H1 (cell line): ENCODE measurements at regions not wholly inside any gene's neighbourhood (a gene's known extent, or its start where the extent isn't known, plus 50 kb on each side); places are given as distances from the start of the nearest gene placed in this dataset.
"Not testable (repeated sequence)": the region's sequence is repeated elsewhere in the genome, so short reads cannot be mapped to it uniquely, and the experiment has no call there.

Experiments
- CTCF ChIA-PET: fragments of 300-600 bp; sonication (Branson Sonifier 250); formaldehyde crosslinking; loops from one replicate; lab custom pipeline; 2021; ENCODE audit not compliant: partially characterized antibody; lab: Charles Lee
- POLR2A ChIA-PET: fragments of 300-600 bp; sonication (Branson Sonifier 250); formaldehyde crosslinking; loops from one replicate; lab custom pipeline; 2021; ENCODE audit warnings: inconsistent platforms; ENCODE audit not compliant: partially characterized antibody; lab: Charles Lee
- DNase-seq, 2 experiments: peaks; one replicate each; pipeline versions ENCODE4 v3.0.0 to v3.0.0-alpha.2; 2010 to 2022; ENCODE audit warnings: low spot score in 2 of 2, low read depth in 1 of 2, mixed read lengths in 1 of 2
- FAIRE-seq: peaks from 2 replicates; lab custom pipeline; 2011; peaks lifted over from hg19 to GRCh38; lab: Jason Lieb, UNC
- H2AFZ ChIP-seq: 2 replicates; pipeline ENCODE4 v1.8.1; 2012; ENCODE audit warnings: low read length, inconsistent platforms
- H2AK5ac ChIP-seq: 2 replicates; pipeline ENCODE4 v1.6.1; 2013; ENCODE audit warnings: low read depth, low read length
- H2BK120ac ChIP-seq: replicated peaks from 2 replicates; pipeline ENCODE3; 2013; ENCODE audit warnings: low read depth, low read length, inconsistent platforms
- H2BK12ac ChIP-seq: 2 replicates; pipeline ENCODE4 v1.6.1; 2013; ENCODE audit warnings: low read depth, low read length
- H2BK15ac ChIP-seq: 2 replicates; pipeline ENCODE4 v1.6.1; 2013; ENCODE audit warnings: low read length
- H2BK20ac ChIP-seq: 2 replicates; pipeline ENCODE4 v1.6.1; 2013; ENCODE audit warnings: low read length
- H2BK5ac ChIP-seq: 2 replicates; pipeline ENCODE4 v1.6.1; 2013; ENCODE audit warnings: low read depth, low read length
- H3K14ac ChIP-seq: 2 replicates; pipeline ENCODE4 v1.6.1; 2013; ENCODE audit warnings: inconsistent platforms; ENCODE audit not compliant: insufficient read length
- H3K18ac ChIP-seq: 2 replicates; pipeline ENCODE4 v1.6.1; 2013; ENCODE audit warnings: low read length; ENCODE audit errors: extremely low read depth
- H3K23ac ChIP-seq: 2 replicates; pipeline ENCODE4 v1.6.1; 2013; ENCODE audit warnings: inconsistent platforms; ENCODE audit not compliant: insufficient read length
- H3K23me2 ChIP-seq: 2 replicates; pipeline ENCODE4 v1.6.1; 2013; ENCODE audit warnings: low read depth, low read length
- H3K27ac ChIP-seq: 2 replicates; pipeline ENCODE4 v1.6.1; 2011; ENCODE audit warnings: low read depth, low read length, inconsistent platforms
- H3K27me3 ChIP-seq, 4 experiments: replicated peaks in 1 of 4; 1 replicate in 1 of 4; 2 replicates in 3 of 4; pipeline versions ENCODE4 v1.6.1 to v1.8.1; 2011 to 2013; ENCODE audit warnings: low read length in 3 of 4, mild to moderate bottlenecking in 3 of 4, inconsistent platforms in 2 of 4, mixed read lengths in 2 of 4, moderate library complexity in 1 of 4; ENCODE audit not compliant: control insufficient read depth in 3 of 4, insufficient read depth in 3 of 4; ENCODE audit errors: extremely low read depth in 1 of 4
- H3K36me3 ChIP-seq, 4 experiments: 2 replicates each; pipeline versions ENCODE4 v1.6.1 to v1.8.1; 2011 to 2013; ENCODE audit warnings: mild to moderate bottlenecking in 4 of 4, low read length in 3 of 4, moderate library complexity in 2 of 4, control low read depth in 1 of 4, inconsistent platforms in 1 of 4; ENCODE audit not compliant: insufficient read depth in 4 of 4, control insufficient read depth in 2 of 4
- H3K4ac ChIP-seq: replicated peaks from 2 replicates; pipeline ENCODE3; 2013; ENCODE audit warnings: low read length, low read depth, mixed read lengths, inconsistent platforms; ENCODE audit not compliant: insufficient read length
- H3K4me1 ChIP-seq, 4 experiments: replicated peaks in 1 of 4; 1 replicate in 1 of 4; 2 replicates in 3 of 4; pipeline versions ENCODE4 v1.6.1 to v1.8.1; 2011 to 2013; ENCODE audit warnings: low read length in 3 of 4, inconsistent platforms in 2 of 4, mixed read lengths in 1 of 4; ENCODE audit not compliant: insufficient read depth in 4 of 4, control insufficient read depth in 3 of 4
- H3K4me2 ChIP-seq, 2 experiments: 2 replicates each; pipeline versions ENCODE4 v1.6.1 to v1.8.1; 2011 to 2013; ENCODE audit warnings: low read depth in 2 of 2, low read length in 2 of 2, control low read depth in 1 of 2, inconsistent platforms in 1 of 2, mild to moderate bottlenecking in 1 of 2; ENCODE audit not compliant: insufficient read depth in 1 of 2
- H3K4me3 ChIP-seq, 4 experiments: fragments of 200-600, 300-600 bp in 1 of 4; sonication (generic), shearing (Covaris generic), sonication (Bioruptor Twin) in 1 of 4; 2 replicates each; pipeline versions ENCODE4 v1.5.1 to v1.8.1; 2011 to 2016; ENCODE audit warnings: low read length in 4 of 4, low read depth in 3 of 4, control low read depth in 2 of 4, inconsistent platforms in 2 of 4, mild to moderate bottlenecking in 2 of 4, mixed read lengths in 1 of 4, moderate library complexity in 1 of 4; ENCODE audit not compliant: insufficient read depth in 2 of 4; ENCODE audit errors: extremely low read depth in 1 of 4
- H3K56ac ChIP-seq: replicated peaks from 2 replicates; pipeline ENCODE3; 2013; ENCODE audit warnings: low read depth, mild to moderate bottlenecking, mixed read lengths, low read length, inconsistent platforms; ENCODE audit not compliant: insufficient read length
- H3K79me1 ChIP-seq: 2 replicates; pipeline ENCODE4 v1.6.1; 2013; ENCODE audit warnings: low read depth, low read length, control low read depth
- H3K79me2 ChIP-seq, 2 experiments: 2 replicates each; pipeline versions ENCODE4 v1.6.1 to v1.8.1; 2012 to 2013; ENCODE audit warnings: low read length in 2 of 2, mild to moderate bottlenecking in 2 of 2, inconsistent platforms in 1 of 2; ENCODE audit not compliant: insufficient read depth in 2 of 2, control insufficient read depth in 1 of 2
- H3K9ac ChIP-seq, 4 experiments: replicated peaks in 1 of 4; 1 replicate in 1 of 4; 2 replicates in 3 of 4; pipeline versions ENCODE4 v1.6.1 to v1.8.1; 2011 to 2013; ENCODE audit warnings: low read depth in 3 of 4, low read length in 3 of 4, control low read depth in 2 of 4, mild to moderate bottlenecking in 2 of 4, moderate library complexity in 2 of 4, inconsistent platforms in 1 of 4; ENCODE audit errors: extremely low read depth in 1 of 4
- H3K9me3 ChIP-seq, 2 experiments: 2 replicates each; pipeline versions ENCODE4 v1.6.1 to v1.8.1; 2012 to 2013; ENCODE audit warnings: mild to moderate bottlenecking in 2 of 2, moderate library complexity in 2 of 2, control low read depth in 1 of 2, inconsistent platforms in 1 of 2, low read depth in 1 of 2, low read length in 1 of 2, mixed read lengths in 1 of 2; ENCODE audit not compliant: insufficient read depth in 2 of 2
- H4K20me1 ChIP-seq, 2 experiments: replicated peaks in 1 of 2; 2 replicates each; pipeline versions ENCODE3 to v1.8.1; 2011 to 2013; ENCODE audit warnings: inconsistent platforms in 2 of 2, low read length in 2 of 2, mild to moderate bottlenecking in 1 of 2; ENCODE audit not compliant: insufficient read depth in 2 of 2, control insufficient read depth in 1 of 2
- H4K5ac ChIP-seq: 2 replicates; pipeline ENCODE4 v1.6.1; 2013; ENCODE audit warnings: low read length, low read depth, mixed read lengths, inconsistent platforms; ENCODE audit not compliant: insufficient read length
- H4K8ac ChIP-seq: 2 replicates; pipeline ENCODE4 v1.8.0; 2013; ENCODE audit warnings: mild to moderate bottlenecking, moderate library complexity, low read length, inconsistent platforms; ENCODE audit not compliant: insufficient read depth; ENCODE audit errors: extremely low read depth
- H4K91ac ChIP-seq: replicated peaks from 2 replicates; pipeline ENCODE3; 2013; ENCODE audit warnings: low read length, mixed read lengths, inconsistent platforms; ENCODE audit not compliant: insufficient read length
- WGBS, 2 experiments: shearing (Covaris generic) in 1 of 2; methylation state at CpG; one replicate each; pipeline versions ENCODE4 v1.1.6 to v1.1.7; 2013 to 2015; ENCODE audit warnings: low lambda C conversion rate in 2 of 2, mixed read lengths in 2 of 2, inconsistent platforms in 1 of 2, low coverage in 1 of 2, missing lambda C conversion rate in 1 of 2; ENCODE audit not compliant: insufficient replicate concordance in 2 of 2, insufficient coverage in 1 of 2, insufficient read length in 1 of 2; ENCODE audit errors: extremely low coverage in 1 of 2, missing lambda C conversion rate in 1 of 2; 5-methylcytosine and 5-hydroxymethylcytosine counted together

DNA sequence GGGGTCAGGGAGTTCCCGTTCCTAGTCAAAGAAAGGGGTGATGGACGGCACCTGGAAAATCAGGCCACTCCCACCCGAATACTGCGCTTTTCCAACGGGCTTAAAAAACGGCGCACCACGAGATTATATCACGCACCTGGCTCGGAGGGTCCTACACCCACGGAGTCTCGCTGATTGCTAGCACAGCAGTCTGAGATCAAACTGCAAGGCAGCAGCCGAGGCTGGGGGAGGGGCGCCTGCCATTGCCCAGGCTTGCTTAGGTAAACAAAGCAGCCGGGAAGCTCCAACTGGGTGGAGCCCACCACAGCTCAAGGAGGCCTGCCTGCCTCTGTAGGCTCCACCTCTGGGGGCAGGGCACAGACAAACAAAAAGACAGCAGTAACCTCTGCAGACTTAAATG, 100.1 kb upstream of the IQCM start:
- H3K23ac ChIP-seq, POLR2A ChIA-PET, H2BK20ac ChIP-seq, H2AK5ac ChIP-seq, H3K9me3 ChIP-seq, H3K4me2 ChIP-seq, H2BK12ac ChIP-seq, H3K14ac ChIP-seq, H4K91ac ChIP-seq, H3K79me2 ChIP-seq, H2BK120ac ChIP-seq, H4K5ac ChIP-seq, H4K8ac ChIP-seq, H3K23me2 ChIP-seq, H3K27ac ChIP-seq, H2BK5ac ChIP-seq, H3K18ac ChIP-seq, H3K56ac ChIP-seq, H3K4ac ChIP-seq, FAIRE-seq, H3K4me1 ChIP-seq, H3K79me1 ChIP-seq, H3K4me3 ChIP-seq, H2BK15ac ChIP-seq, H3K9ac ChIP-seq, H3K36me3 ChIP-seq, H3K27me3 ChIP-seq, H4K20me1 ChIP-seq, H2AFZ ChIP-seq: not testable (repeated sequence)
- WGBS, 2 experiments, result 89% methylated on average over 14 of the region's 15 CpGs; no CpG with 5 or more reads in 1 of the 2 experiments
- DNase-seq, result peak in 1 of 2 experiments; percentile 56
- CTCF ChIA-PET, result interaction anchor here (1.0 to 1.3 kb wide), 2 partner anchors 19 to 82 kb away, joined by 3 to 4 read pairs; no protein-coding TSS in a partner anchor
